ENCODE measurements at regions not wholly inside any gene's neighbourhood (a gene's known extent, or its start where the extent isn't known, plus 50 kb on each side); places are given as distances from the start of the nearest gene placed in this dataset.

- TF ChIP-seq ZNF331 (CRISPR knock-in tag; IDR thresholded peaks at IDR 0.05; ENCODE audit: low read depth): no peak
- TF ChIP-seq ZNF114 (CRISPR knock-in tag; IDR thresholded peaks at IDR 0.05): no peak
- TF ChIP-seq EZH2 (IDR thresholded peaks at IDR 0.05; ENCODE audit: low read depth, unreplicated experiment): no peak
- no peak for TF ChIP-seq POLR2AphosphoS5 (IDR thresholded peaks at IDR 0.05; ENCODE audit: low read depth)
These were observed 283.5 kb upstream of the GIMD1 start (continued) for GRCh38 chr4:106652095-106652494.

GRCh38 chr4:106650701-106651100 lies 282.1 kb upstream of the GIMD1 start:
- no peaks in the 10 kb centered on the region for H3K36me3 Mint-ChIP-seq (ENCODE audit: low read depth)
- no peak overlapping the region for H3K4me3 Mint-ChIP-seq
- Histone ChIP-seq H3K9me2 (ENCODE audit: insufficient read depth) (0 out of 2 replicates have a peak, but pooled peaks cover 4% of the 10 kb centered on the region), H3K27ac (ENCODE audit: low read depth) (no peak overlapping the region), H3K4me2 (no peak overlapping the region), H3F3A (replicated peaks; ENCODE audit: low read depth) (no peaks in the 10 kb centered on the region), H3K4me3 (no peak overlapping the region), H3K27me3 (ENCODE audit: insufficient read depth) (no peaks in the 10 kb centered on the region), H4K20me1 (replicated peaks; ENCODE audit: insufficient read depth) (no peaks in the 10 kb centered on the region), H3K36me3 (ENCODE audit: insufficient read depth) (no peaks in the 10 kb centered on the region), H3K4me1 (ENCODE audit: insufficient read depth) (no peaks in the 10 kb centered on the region), H2AFZ (no peak overlapping the region), H3K79me2 (replicated peaks; ENCODE audit: insufficient read depth) (no peaks in the 10 kb centered on the region)
- H3K9me3 Mint-ChIP-seq: no peaks in the 10 kb centered on the region
- H3K27me3 Mint-ChIP-seq (ENCODE audit: insufficient read depth, low read depth, poor library complexity): no peaks in the 10 kb centered on the region
- TF ChIP-seq ETS1 (IDR thresholded peaks at IDR 0.05) (no peak), EZH2phosphoT487 (IDR thresholded peaks at IDR 0.05; ENCODE audit: unreplicated experiment) (no peak), CREB1 (CRISPR knock-in tag; IDR thresholded peaks at IDR 0.05; ENCODE audit: low read depth) (no peak), ZNF114 (CRISPR knock-in tag; IDR thresholded peaks at IDR 0.05) (no peak), POLR2AphosphoS5 (IDR thresholded peaks at IDR 0.05; ENCODE audit: low read depth) (no peak), JUNB (IDR thresholded peaks at IDR 0.05; ENCODE audit: unreplicated experiment) (no peak), REST (IDR thresholded peaks at IDR 0.05; ENCODE audit: unreplicated experiment) (no peak), NANOG (IDR thresholded peaks at IDR 0.05; ENCODE audit: borderline replicate concordance) (no peak), STAT1 (IDR thresholded peaks at IDR 0.05; ENCODE audit: unreplicated experiment) (no peak), ZNF462 (CRISPR knock-in tag; IDR thresholded peaks at IDR 0.05) (no peak), EZH2 (IDR thresholded peaks at IDR 0.05; ENCODE audit: low read depth, unreplicated experiment) (no peak), CTCF (conservative IDR thresholded peaks at IDR 0.05; ENCODE audit: low read depth in 2 of 2) (no peak), ZNF331 (CRISPR knock-in tag; IDR thresholded peaks at IDR 0.05; ENCODE audit: low read depth) (no peak)
- no peak for ATAC-seq
- H3K4me1 Mint-ChIP-seq: no peaks in the 10 kb centered on the region
- DNase-seq (ENCODE audit: low spot score): no peak
- no peak overlapping the region for H3K27ac Mint-ChIP-seq

Data from GM23338 (cell line).